ENCODE measurements at regions not wholly inside any gene's neighbourhood (a gene's known extent, or its start where the extent isn't known, plus 50 kb on each side); places are given as distances from the start of the nearest gene placed in this dataset.

GRCh38 chr3:82764521-82764920 is 1003.1 kb upstream of the GBE1 start:
- TF ChIP-seq ZFP3 (CRISPR knock-in tag; IDR thresholded peaks at IDR 0.05) (no peak), OSR1 (CRISPR knock-in tag; IDR thresholded peaks at IDR 0.05) (no peak), ZC3H10 (CRISPR knock-in tag; IDR thresholded peaks at IDR 0.05) (no peak), ZNF8 (CRISPR knock-in tag; IDR thresholded peaks at IDR 0.05) (no peak), CSRNP3 (CRISPR knock-in tag; IDR thresholded peaks at IDR 0.05) (no peak), PPARA (CRISPR knock-in tag; IDR thresholded peaks at IDR 0.05; ENCODE audit: borderline replicate concordance) (no peak), ESRRG (CRISPR knock-in tag; IDR thresholded peaks at IDR 0.05) (no peak), TOX (CRISPR knock-in tag; IDR thresholded peaks at IDR 0.05; ENCODE audit: borderline replicate concordance) (no peak), ISL1 (CRISPR knock-in tag; IDR thresholded peaks at IDR 0.05) (no peak), ZNF70 (CRISPR knock-in tag; IDR thresholded peaks at IDR 0.05) (no peak)
- no peak for ATAC-seq

DNA sequence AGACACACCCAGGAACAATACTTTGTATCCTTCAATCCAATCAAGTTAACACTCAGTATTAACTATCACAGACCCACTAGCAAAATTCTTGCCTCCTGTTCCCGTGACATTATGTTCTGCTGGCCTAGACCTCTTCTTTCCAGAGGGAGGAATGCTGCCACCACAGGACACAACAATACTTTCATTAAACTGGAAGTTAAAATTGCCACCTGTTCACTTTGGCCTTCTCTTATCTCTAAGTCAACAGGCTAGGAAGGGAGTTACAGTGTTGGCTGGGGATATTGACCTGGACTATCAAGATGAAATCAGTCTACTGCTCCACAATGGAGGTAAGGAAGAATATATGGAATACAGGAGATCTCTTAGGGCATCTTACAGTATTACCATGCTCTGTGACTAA is 1000.4 kb upstream of the GBE1 start:
- ATAC-seq, result no peak
- TF ChIP-seq ISL1 (CRISPR knock-in tag; IDR thresholded peaks at IDR 0.05) (no peak), CSDC2 (CRISPR knock-in tag; IDR thresholded peaks at IDR 0.05) (no peak), ZFP3 (CRISPR knock-in tag; IDR thresholded peaks at IDR 0.05) (no peak), ARNTL (CRISPR knock-in tag; IDR thresholded peaks at IDR 0.05; ENCODE audit: borderline replicate concordance, low read depth) (no peak), TOX (CRISPR knock-in tag; IDR thresholded peaks at IDR 0.05; ENCODE audit: borderline replicate concordance) (no peak), ESRRG (CRISPR knock-in tag; IDR thresholded peaks at IDR 0.05) (no peak), GLIS3 (CRISPR knock-in tag; IDR thresholded peaks at IDR 0.05) (no peak)
- TF ChIP-seq, protein P1, sequence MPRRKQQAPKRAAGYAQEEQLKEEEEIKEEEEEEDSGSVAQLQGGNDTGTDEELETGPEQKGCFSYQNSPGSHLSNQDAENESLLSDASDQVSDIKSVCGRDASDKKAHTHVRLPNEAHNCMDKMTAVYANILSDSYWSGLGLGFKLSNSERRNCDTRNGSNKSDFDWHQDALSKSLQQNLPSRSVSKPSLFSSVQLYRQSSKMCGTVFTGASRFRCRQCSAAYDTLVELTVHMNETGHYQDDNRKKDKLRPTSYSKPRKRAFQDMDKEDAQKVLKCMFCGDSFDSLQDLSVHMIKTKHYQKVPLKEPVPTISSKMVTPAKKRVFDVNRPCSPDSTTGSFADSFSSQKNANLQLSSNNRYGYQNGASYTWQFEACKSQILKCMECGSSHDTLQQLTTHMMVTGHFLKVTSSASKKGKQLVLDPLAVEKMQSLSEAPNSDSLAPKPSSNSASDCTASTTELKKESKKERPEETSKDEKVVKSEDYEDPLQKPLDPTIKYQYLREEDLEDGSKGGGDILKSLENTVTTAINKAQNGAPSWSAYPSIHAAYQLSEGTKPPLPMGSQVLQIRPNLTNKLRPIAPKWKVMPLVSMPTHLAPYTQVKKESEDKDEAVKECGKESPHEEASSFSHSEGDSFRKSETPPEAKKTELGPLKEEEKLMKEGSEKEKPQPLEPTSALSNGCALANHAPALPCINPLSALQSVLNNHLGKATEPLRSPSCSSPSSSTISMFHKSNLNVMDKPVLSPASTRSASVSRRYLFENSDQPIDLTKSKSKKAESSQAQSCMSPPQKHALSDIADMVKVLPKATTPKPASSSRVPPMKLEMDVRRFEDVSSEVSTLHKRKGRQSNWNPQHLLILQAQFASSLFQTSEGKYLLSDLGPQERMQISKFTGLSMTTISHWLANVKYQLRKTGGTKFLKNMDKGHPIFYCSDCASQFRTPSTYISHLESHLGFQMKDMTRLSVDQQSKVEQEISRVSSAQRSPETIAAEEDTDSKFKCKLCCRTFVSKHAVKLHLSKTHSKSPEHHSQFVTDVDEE (CRISPR knock-in tag; IDR thresholded peaks at IDR 0.05), result no peak
- TF ChIP-seq, protein P2, sequence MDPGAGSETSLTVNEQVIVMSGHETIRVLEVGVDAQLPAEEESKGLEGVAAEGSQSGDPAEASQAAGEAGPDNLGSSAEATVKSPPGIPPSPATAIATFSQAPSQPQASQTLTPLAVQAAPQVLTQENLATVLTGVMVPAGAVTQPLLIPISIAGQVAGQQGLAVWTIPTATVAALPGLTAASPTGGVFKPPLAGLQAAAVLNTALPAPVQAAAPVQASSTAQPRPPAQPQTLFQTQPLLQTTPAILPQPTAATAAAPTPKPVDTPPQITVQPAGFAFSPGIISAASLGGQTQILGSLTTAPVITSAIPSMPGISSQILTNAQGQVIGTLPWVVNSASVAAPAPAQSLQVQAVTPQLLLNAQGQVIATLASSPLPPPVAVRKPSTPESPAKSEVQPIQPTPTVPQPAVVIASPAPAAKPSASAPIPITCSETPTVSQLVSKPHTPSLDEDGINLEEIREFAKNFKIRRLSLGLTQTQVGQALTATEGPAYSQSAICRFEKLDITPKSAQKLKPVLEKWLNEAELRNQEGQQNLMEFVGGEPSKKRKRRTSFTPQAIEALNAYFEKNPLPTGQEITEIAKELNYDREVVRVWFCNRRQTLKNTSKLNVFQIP (CRISPR knock-in tag; IDR thresholded peaks at IDR 0.05; ENCODE audit: borderline replicate concordance, low read depth), result no peak

DNA sequence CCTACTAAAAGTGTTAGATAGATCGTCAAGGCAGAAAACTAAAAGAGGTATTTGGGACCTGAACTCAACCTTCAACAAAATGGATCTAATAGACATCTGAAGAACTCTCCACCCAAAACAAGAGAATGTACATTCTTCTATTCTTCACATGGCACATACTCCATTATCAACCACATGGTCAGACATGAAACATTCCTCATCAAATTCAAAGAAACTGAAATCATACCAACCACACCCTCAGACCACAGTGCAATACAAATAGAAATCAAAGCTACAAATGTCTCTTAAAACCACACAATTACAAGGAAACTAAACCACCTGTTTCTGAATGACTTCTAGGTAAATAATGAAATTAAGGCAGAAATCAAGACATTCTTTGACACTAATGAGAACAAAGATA is 984.1 kb upstream of the GBE1 start:
- TF ChIP-seq CSDC2 (CRISPR knock-in tag; IDR thresholded peaks at IDR 0.05) (no peak), CREB5 (CRISPR knock-in tag; IDR thresholded peaks at IDR 0.05; ENCODE audit: low read depth) (no peak), ZFP30 (CRISPR knock-in tag; IDR thresholded peaks at IDR 0.05) (no peak), ARNTL (CRISPR knock-in tag; IDR thresholded peaks at IDR 0.05; ENCODE audit: borderline replicate concordance, low read depth) (no peak), TOX (CRISPR knock-in tag; IDR thresholded peaks at IDR 0.05; ENCODE audit: borderline replicate concordance) (no peak), GLIS3 (CRISPR knock-in tag; IDR thresholded peaks at IDR 0.05) (no peak), ZFP3 (CRISPR knock-in tag; IDR thresholded peaks at IDR 0.05) (no peak), CSRNP3 (CRISPR knock-in tag; IDR thresholded peaks at IDR 0.05) (no peak), ESRRG (CRISPR knock-in tag; IDR thresholded peaks at IDR 0.05) (no peak), RARB (CRISPR knock-in tag; IDR thresholded peaks at IDR 0.05) (no peak), BACH2 (CRISPR knock-in tag; IDR thresholded peaks at IDR 0.05; ENCODE audit: borderline replicate concordance) (no peak), PPARA (CRISPR knock-in tag; IDR thresholded peaks at IDR 0.05; ENCODE audit: borderline replicate concordance) (no peak), ZNF8 (CRISPR knock-in tag; IDR thresholded peaks at IDR 0.05) (no peak)
- no peak for ATAC-seq

- no peak for ATAC-seq
- no peak for TF ChIP-seq SNAI2 (CRISPR knock-in tag; IDR thresholded peaks at IDR 0.05)
- TF ChIP-seq ZFP3 (CRISPR knock-in tag; IDR thresholded peaks at IDR 0.05), result no peak
- no peak for TF ChIP-seq PATZ1 (CRISPR knock-in tag; IDR thresholded peaks at IDR 0.05; ENCODE audit: borderline replicate concordance)
- no peak for TF ChIP-seq GLIS3 (CRISPR knock-in tag; IDR thresholded peaks at IDR 0.05)
Observed at GRCh38 chr3:82743196-82743595, 981.8 kb upstream of the GBE1 start.
